Naive thymus-derived CD4-positive, alpha-beta T cell (primary cell): ENCODE measurements at regions not wholly inside any gene's neighbourhood (a gene's known extent, or its start where the extent isn't known, plus 50 kb on each side); places are given as distances from the start of the nearest gene placed in this dataset.

Source experiments
- ATAC-seq: fragments of 150-1000 bp; cut with Tn5 transposase; 2 replicates; pipeline ENCODE4 v1.10.0; 2021; ENCODE audit warnings: mild to moderate bottlenecking, moderate library complexity
- CTCF ChIA-PET: fragments of 350-600 bp; sonication (Branson Sonifier 250); formaldehyde crosslinking; loops from one replicate; lab custom pipeline; 2021; ENCODE audit warnings: antibody characterized with exemption; lab: Charles Lee
- POLR2A ChIA-PET: fragments of 350-600 bp; sonication (Branson Sonifier 250); formaldehyde crosslinking; loops from one replicate; lab custom pipeline; 2021; ENCODE audit warnings: antibody characterized with exemption, inconsistent platforms; lab: Charles Lee
- DNase-seq, 9 donors: peaks; one replicate each; pipeline versions ENCODE4 v3.0.0 to v3.0.0-alpha.2; 2020 to 2022; ENCODE audit warnings: mixed read lengths in 1 of 9
- H3K27ac ChIP-seq: one replicate; pipeline ENCODE4 v1.7.0; 2013; ENCODE audit warnings: mild to moderate bottlenecking, low read depth, low read length, moderate library complexity
- H3K27me3 ChIP-seq, 2 donors: one replicate each; pipeline ENCODE4 v1.7.0; 2013; ENCODE audit warnings: low read length in 2 of 2, mild to moderate bottlenecking in 2 of 2, moderate library complexity in 2 of 2; ENCODE audit not compliant: control insufficient read depth in 2 of 2, insufficient read depth in 2 of 2
- H3K36me3 ChIP-seq, 3 experiments: 1 replicate in 2 of 3; 2 replicates in 1 of 3; pipeline ENCODE4 v1.7.0; 2013; ENCODE audit warnings: low read length in 3 of 3, mild to moderate bottlenecking in 3 of 3, moderate library complexity in 1 of 3; ENCODE audit not compliant: insufficient read depth in 3 of 3, control insufficient read depth in 2 of 3
- H3K4me1 ChIP-seq, 2 donors: one replicate each; pipeline ENCODE4 v1.7.0; 2013; ENCODE audit warnings: low read length in 2 of 2, mild to moderate bottlenecking in 2 of 2, moderate library complexity in 1 of 2; ENCODE audit not compliant: control insufficient read depth in 2 of 2, insufficient read depth in 2 of 2
- H3K4me3 ChIP-seq: 2 replicates; pipeline ENCODE4 v1.7.0; 2013; ENCODE audit warnings: mild to moderate bottlenecking, low read length
- H3K9me3 ChIP-seq, 3 experiments: 1 replicate in 2 of 3; 2 replicates in 1 of 3; pipeline ENCODE4 v1.7.0; 2013; ENCODE audit warnings: low read length in 3 of 3; ENCODE audit not compliant: control insufficient read depth in 2 of 3
- H3K27ac Mint-ChIP-seq, 9 donors: one replicate each; pipeline ENCODE4 v1.8.0; 2020 to 2022; ENCODE audit warnings: mixed read lengths in 9 of 9, mild to moderate bottlenecking in 8 of 9, moderate library complexity in 5 of 9, inconsistent platforms in 2 of 9
- H3K27me3 Mint-ChIP-seq, 5 donors: one replicate each; pipeline ENCODE4 v1.8.0; 2021 to 2022; ENCODE audit warnings: mixed read lengths in 5 of 5, mild to moderate bottlenecking in 1 of 5
- H3K36me3 Mint-ChIP-seq, 5 donors: one replicate each; pipeline ENCODE4 v1.8.0; 2020 to 2022; ENCODE audit warnings: mixed read lengths in 5 of 5, mild to moderate bottlenecking in 3 of 5, inconsistent platforms in 1 of 5
- H3K4me1 Mint-ChIP-seq, 7 donors: one replicate each; pipeline ENCODE4 v1.8.0; 2020 to 2022; ENCODE audit warnings: mixed read lengths in 7 of 7, mild to moderate bottlenecking in 3 of 7, inconsistent platforms in 1 of 7
- H3K4me3 Mint-ChIP-seq, 10 donors: one replicate each; pipeline ENCODE4 v1.8.0; 2020 to 2022; ENCODE audit warnings: mild to moderate bottlenecking in 10 of 10, mixed read lengths in 10 of 10, moderate library complexity in 6 of 10, inconsistent platforms in 2 of 10
- H3K9me3 Mint-ChIP-seq, 11 donors: one replicate each; pipeline ENCODE4 v1.8.0; 2020 to 2022; ENCODE audit warnings: mixed read lengths in 11 of 11, mild to moderate bottlenecking in 4 of 11, inconsistent platforms in 1 of 11, moderate library complexity in 1 of 11
- intact Hi-C, 2 donors: fragments of 100-400 bp; cut with micrococcal nuclease; formaldehyde crosslinking; loops; one replicate each; pipeline ENCODE4 v1.15.1; 2023

- Mint-ChIP-seq H3K4me3 (no peak overlapping the region), H3K9me3 (peaks cover 0 to 11% (median 4%) of the 10 kb centered on the region in 11 donors), H3K27ac (no peak overlapping the region), H3K36me3 (no peaks in the 10 kb centered on the region), H3K27me3 (peaks cover 0 to 9% (median 5%) of the 10 kb centered on the region in 5 donors), H3K4me1 (no peaks in the 10 kb centered on the region)
- Histone ChIP-seq H3K36me3 (no peaks in the 10 kb centered on the region), H3K27ac (no peak overlapping the region), H3K4me1 (no peaks in the 10 kb centered on the region), H3K27me3 (no peaks in the 10 kb centered on the region), H3K9me3 (no peaks in the 10 kb centered on the region), H3K4me3 (no peak overlapping the region)
- ChIA-PET CTCF (no interaction called here), POLR2A (no interaction called here)
- intact Hi-C loops = no loop called here
- DNase-seq = no peak
- ATAC-seq = no peak
These were observed 160.6 kb upstream of the PLCXD3 start for GRCh38 chr5:41670854-41671479.

- no peaks in the 10 kb centered on the region for H3K4me1 Mint-ChIP-seq
- intact Hi-C loops = no loop called here
- no peaks in the 10 kb centered on the region for H3K36me3 Mint-ChIP-seq
- H3K4me3 Mint-ChIP-seq = no peak overlapping the region
- H3K4me1 ChIP-seq = no peaks in the 10 kb centered on the region
- ATAC-seq (no peak), DNase-seq (no peak)
- ChIA-PET CTCF (no interaction called here), POLR2A (no interaction called here)
- no peak overlapping the region for H3K4me3 ChIP-seq
- no peaks in the 10 kb centered on the region for H3K27me3 ChIP-seq
- peaks cover 0 to 11% (median 5%) of the 10 kb centered on the region in 11 donors for H3K9me3 Mint-ChIP-seq
- H3K27ac ChIP-seq = no peak overlapping the region
- peaks cover 0 to 12% (median 9%) of the 10 kb centered on the region in 5 donors for H3K27me3 Mint-ChIP-seq
- H3K9me3 ChIP-seq = no peaks in the 10 kb centered on the region
- H3K27ac Mint-ChIP-seq = no peak overlapping the region
- no peaks in the 10 kb centered on the region for H3K36me3 ChIP-seq
These were observed 159.8 kb upstream of the PLCXD3 start for GRCh38 chr5:41670216-41670615.

GRCh38 chr5:41661254-41661653, 150.9 kb upstream of the PLCXD3 start:
- Mint-ChIP-seq H3K4me1 (no peaks in the 10 kb centered on the region), H3K9me3 (peaks cover 0 to 10% (median 3%) of the 10 kb centered on the region in 11 donors), H3K27me3 (peaks cover 0 to 13% (median 7%) of the 10 kb centered on the region in 5 donors), H3K4me3 (no peak overlapping the region), H3K27ac (no peak overlapping the region), H3K36me3 (no peaks in the 10 kb centered on the region)
- DNase-seq = no peak
- H3K27me3 ChIP-seq = no peaks in the 10 kb centered on the region
- H3K27ac ChIP-seq = no peak overlapping the region
- no peaks in the 10 kb centered on the region for H3K4me1 ChIP-seq
- H3K4me3 ChIP-seq = no peak overlapping the region
- no peaks in the 10 kb centered on the region for H3K9me3 ChIP-seq
- intact Hi-C loops = no loop called here
- ChIA-PET CTCF (no interaction called here), POLR2A (no interaction called here)
- no peaks in the 10 kb centered on the region for H3K36me3 ChIP-seq
- no peak for ATAC-seq

GRCh38 chr5:41656597-41656996, 146.2 kb upstream of the PLCXD3 start:
- ATAC-seq = no peak
- no peak overlapping the region for H3K27ac ChIP-seq
- H3K9me3 ChIP-seq = no peaks in the 10 kb centered on the region
- H3K27ac Mint-ChIP-seq = no peak overlapping the region
- CTCF ChIA-PET = no interaction called here
- POLR2A ChIA-PET = no interaction called here
- H3K27me3 ChIP-seq = no peaks in the 10 kb centered on the region
- no peaks in the 10 kb centered on the region for H3K27me3 Mint-ChIP-seq
- H3K4me3 ChIP-seq = no peak overlapping the region
- H3K4me1 ChIP-seq = no peaks in the 10 kb centered on the region
- peaks cover 0 to 15% (median 8%) of the 10 kb centered on the region in 11 donors for H3K9me3 Mint-ChIP-seq
- H3K4me3 Mint-ChIP-seq = no peak overlapping the region
- no peak for DNase-seq
- no peaks in the 10 kb centered on the region for H3K4me1 Mint-ChIP-seq
- peaks cover 0 to 3% (median 0%) of the 10 kb centered on the region in 5 donors for H3K36me3 Mint-ChIP-seq
- H3K36me3 ChIP-seq = no peaks in the 10 kb centered on the region
- intact Hi-C loops = no loop called here

- no peak for DNase-seq
- Mint-ChIP-seq H3K27me3 (peaks cover 0 to 6% (median 0%) of the 10 kb centered on the region in 5 donors), H3K27ac (no peak overlapping the region), H3K36me3 (peaks cover 0 to 3% (median 0%) of the 10 kb centered on the region in 5 donors), H3K9me3 (peaks cover 0 to 17% (median 5%) of the 10 kb centered on the region in 11 donors), H3K4me1 (no peaks in the 10 kb centered on the region), H3K4me3 (no peak overlapping the region)
- ChIA-PET CTCF (no interaction called here), POLR2A (no interaction called here)
- intact Hi-C loops = no loop called here
- H3K27ac ChIP-seq = no peak overlapping the region
- ATAC-seq = no peak
- H3K36me3 ChIP-seq = no peaks in the 10 kb centered on the region
- H3K9me3 ChIP-seq = no peaks in the 10 kb centered on the region
- no peaks in the 10 kb centered on the region for H3K27me3 ChIP-seq
- no peaks in the 10 kb centered on the region for H3K4me1 ChIP-seq
- H3K4me3 ChIP-seq = no peak overlapping the region
These were observed 139.7 kb upstream of the PLCXD3 start for GRCh38 chr5:41650131-41650530.

- Histone ChIP-seq H3K27ac (no peak overlapping the region), H3K4me1 (no peaks in the 10 kb centered on the region), H3K9me3 (no peaks in the 10 kb centered on the region), H3K27me3 (no peaks in the 10 kb centered on the region), H3K4me3 (no peak overlapping the region), H3K36me3 (no peaks in the 10 kb centered on the region)
- POLR2A ChIA-PET = no interaction called here
- Mint-ChIP-seq H3K4me3 (no peak overlapping the region), H3K9me3 (peaks cover 0 to 12% (median 5%) of the 10 kb centered on the region in 11 donors), H3K36me3 (peaks cover 0 to 3% (median 0%) of the 10 kb centered on the region in 5 donors), H3K27ac (no peak overlapping the region), H3K27me3 (peaks cover 0 to 6% (median 0%) of the 10 kb centered on the region in 5 donors), H3K4me1 (no peaks in the 10 kb centered on the region)
- no peak for DNase-seq
- intact Hi-C loops = no loop called here
- no peak for ATAC-seq
- CTCF ChIA-PET = no interaction called here
These were observed 139.3 kb upstream of the PLCXD3 start for GRCh38 chr5:41649659-41650058.

GRCh38 chr5:41648996-41649395, 138.6 kb upstream of the PLCXD3 start:
- Histone ChIP-seq H3K36me3 (no peaks in the 10 kb centered on the region), H3K4me1 (no peaks in the 10 kb centered on the region), H3K4me3 (no peak overlapping the region), H3K9me3 (no peaks in the 10 kb centered on the region), H3K27ac (no peak overlapping the region), H3K27me3 (no peaks in the 10 kb centered on the region)
- no peak overlapping the region for H3K4me3 Mint-ChIP-seq
- no peaks in the 10 kb centered on the region for H3K4me1 Mint-ChIP-seq
- H3K27me3 Mint-ChIP-seq = peaks cover 0 to 6% (median 0%) of the 10 kb centered on the region in 5 donors
- ATAC-seq (no peak), DNase-seq (no peak)
- no peak overlapping the region for H3K27ac Mint-ChIP-seq
- H3K36me3 Mint-ChIP-seq = peaks cover 0 to 3% (median 0%) of the 10 kb centered on the region in 5 donors
- ChIA-PET POLR2A (no interaction called here), CTCF (no interaction called here)
- intact Hi-C loops = no loop called here
- peaks cover 0 to 10% (median 5%) of the 10 kb centered on the region in 11 donors for H3K9me3 Mint-ChIP-seq
